H1 (cell line): ENCODE measurements at regions not wholly inside any gene's neighbourhood (a gene's known extent, or its start where the extent isn't known, plus 50 kb on each side); places are given as distances from the start of the nearest gene placed in this dataset.

Experiments
- KDM4A ChIP-seq: IDR thresholded peaks from one replicate; pipeline ENCODE4 v1.7.1; 2012; ENCODE audit warnings: low read depth, mild to moderate bottlenecking, moderate library complexity, low read length, inconsistent platforms; ENCODE audit not compliant: severe bottlenecking
- NANOG ChIP-seq: IDR thresholded peaks from 2 replicates; pipeline ENCODE4 v1.6.1; 2011; ENCODE audit warnings: low read length, low read depth, mild to moderate bottlenecking, inconsistent platforms; ENCODE audit not compliant: insufficient read depth, poor library complexity, severe bottlenecking
- NRF1 ChIP-seq: IDR thresholded peaks from 2 replicates; pipeline ENCODE4 v1.6.1; 2011; ENCODE audit warnings: mild to moderate bottlenecking, low read depth, low read length, improper control_type of control experiment
- SAP30 ChIP-seq: fragments of 300-600 bp; sonication (generic); IDR thresholded peaks from 2 replicates; pipeline ENCODE4 v1.7.1; 2012; ENCODE audit warnings: low read length, moderate library complexity, mild to moderate bottlenecking, inconsistent platforms; ENCODE audit not compliant: insufficient read depth, insufficient replicate concordance
- TAF7 ChIP-seq: optimal IDR thresholded peaks from 2 replicates; pipeline ENCODE3; 2011; ENCODE audit warnings: low read depth, mild to moderate bottlenecking, inconsistent platforms, low read length, moderate library complexity, borderline replicate concordance

- TF ChIP-seq TAF7, result no peak
- TF ChIP-seq NANOG, result no peak
- no peak for TF ChIP-seq SAP30
- no peak for TF ChIP-seq KDM4A
- TF ChIP-seq NRF1, result no peak
Observed at GRCh38 chr21:20814090-20814489, 184.1 kb upstream of the NCAM2 start (continued).
